ENCODE measurements at regions not wholly inside any gene's neighbourhood (a gene's known extent, or its start where the extent isn't known, plus 50 kb on each side); places are given as distances from the start of the nearest gene placed in this dataset.

- no TSS peak for BruUV-seq (replicated peaks)
- CTCF ChIA-PET = no interaction called here
- no peaks in the 10 kb centered on the region for H3K9me3 ChIP-seq (ENCODE audit: low read depth, low read length, poor library complexity, severe bottlenecking)
Measured at GRCh38 chr10:130804281-130804680, 507.2 kb downstream of the TCERG1L start.

DNA sequence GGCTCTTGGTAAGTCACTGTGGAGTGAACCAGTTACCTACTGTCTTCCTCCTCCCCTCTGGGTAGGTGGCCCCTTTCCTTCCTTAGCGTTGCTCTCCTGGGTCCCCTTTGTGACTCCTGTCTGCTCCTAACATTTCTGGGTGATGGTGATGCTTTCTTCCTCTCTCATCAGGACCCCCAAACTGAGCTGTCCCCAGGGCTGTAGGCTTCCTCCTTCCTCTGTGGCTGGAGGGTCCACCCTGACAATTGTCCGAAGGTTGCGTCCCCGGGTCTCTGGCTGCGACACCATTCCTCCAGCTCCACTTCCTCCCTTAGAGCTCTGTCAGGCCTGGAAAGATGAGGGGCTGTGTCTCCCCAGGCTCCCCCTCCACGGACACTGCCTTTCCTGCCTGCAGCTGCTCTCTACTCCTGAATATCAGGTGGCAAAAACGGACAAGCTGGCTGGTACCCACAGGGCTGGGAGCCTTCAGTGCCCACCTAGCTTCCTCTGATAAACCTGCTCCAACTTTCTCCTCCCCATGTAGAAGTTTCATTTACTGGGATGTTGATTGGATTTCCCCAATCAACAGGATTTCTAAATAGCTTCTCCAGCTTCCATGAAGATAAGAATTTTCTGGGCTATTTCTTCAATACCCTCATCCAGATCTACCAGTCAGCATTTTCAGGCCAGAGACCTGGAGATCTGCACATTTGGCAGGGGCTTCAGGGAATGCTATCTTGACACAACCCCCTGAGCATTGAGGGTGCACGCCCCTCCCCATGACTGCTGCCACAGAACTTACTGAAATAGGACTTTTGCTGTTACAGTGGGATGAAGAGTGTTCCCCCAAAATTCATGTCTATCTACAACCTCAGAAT lies 506.5 kb downstream of the TCERG1L start:
- no TSS peak for BruUV-seq (replicated peaks)
- no peaks in the 10 kb centered on the region for H3K27me3 ChIP-seq (replicated peaks; ENCODE audit: insufficient read depth, low read depth, low read length, poor library complexity)
- no peak overlapping the region for H3K27ac ChIP-seq (ENCODE audit: low read depth, low read length, poor library complexity, severe bottlenecking)
- no peaks in the 10 kb centered on the region for H3K36me3 ChIP-seq (ENCODE audit: insufficient read depth, low read length, poor library complexity, severe bottlenecking)
- DNase-seq (ENCODE audit: low spot score) = no peak
- no peaks in the 10 kb centered on the region for H3K9me3 ChIP-seq (ENCODE audit: low read depth, low read length, poor library complexity, severe bottlenecking)
- CTCF ChIA-PET = no interaction called here
- H3K4me1 ChIP-seq (ENCODE audit: insufficient read depth, low read length, poor library complexity, severe bottlenecking) = peaks cover 8% of the 10 kb centered on the region
- TF ChIP-seq EZH2 (IDR thresholded peaks at IDR 0.05; ENCODE audit: borderline replicate concordance, low read depth, low read length, poor library complexity, severe bottlenecking) = no peak
- TF ChIP-seq, protein P1, sequence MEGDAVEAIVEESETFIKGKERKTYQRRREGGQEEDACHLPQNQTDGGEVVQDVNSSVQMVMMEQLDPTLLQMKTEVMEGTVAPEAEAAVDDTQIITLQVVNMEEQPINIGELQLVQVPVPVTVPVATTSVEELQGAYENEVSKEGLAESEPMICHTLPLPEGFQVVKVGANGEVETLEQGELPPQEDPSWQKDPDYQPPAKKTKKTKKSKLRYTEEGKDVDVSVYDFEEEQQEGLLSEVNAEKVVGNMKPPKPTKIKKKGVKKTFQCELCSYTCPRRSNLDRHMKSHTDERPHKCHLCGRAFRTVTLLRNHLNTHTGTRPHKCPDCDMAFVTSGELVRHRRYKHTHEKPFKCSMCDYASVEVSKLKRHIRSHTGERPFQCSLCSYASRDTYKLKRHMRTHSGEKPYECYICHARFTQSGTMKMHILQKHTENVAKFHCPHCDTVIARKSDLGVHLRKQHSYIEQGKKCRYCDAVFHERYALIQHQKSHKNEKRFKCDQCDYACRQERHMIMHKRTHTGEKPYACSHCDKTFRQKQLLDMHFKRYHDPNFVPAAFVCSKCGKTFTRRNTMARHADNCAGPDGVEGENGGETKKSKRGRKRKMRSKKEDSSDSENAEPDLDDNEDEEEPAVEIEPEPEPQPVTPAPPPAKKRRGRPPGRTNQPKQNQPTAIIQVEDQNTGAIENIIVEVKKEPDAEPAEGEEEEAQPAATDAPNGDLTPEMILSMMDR (conservative IDR thresholded peaks at IDR 0.05; ENCODE audit: low read depth, low read length) = no peak
- POLR2A ChIA-PET (ENCODE audit: low non-redundant PET) = no interaction called here
- H3K4me3 ChIP-seq (ENCODE audit: low read depth, low read length, poor library complexity, severe bottlenecking) = no peak overlapping the region
- intact Hi-C loops (cut with micrococcal nuclease; ENCODE audit: unreplicated experiment) = no loop called here

More at GRCh38 chr10:130804281-130804680, 507.2 kb downstream of the TCERG1L start:
- no peak overlapping the region for H3K4me3 ChIP-seq (ENCODE audit: low read depth, low read length, poor library complexity, severe bottlenecking)
- intact Hi-C loops (cut with micrococcal nuclease; ENCODE audit: unreplicated experiment) = no loop called here
- no peaks in the 10 kb centered on the region for H3K27me3 ChIP-seq (replicated peaks; ENCODE audit: insufficient read depth, low read depth, low read length, poor library complexity)
- DNase-seq (ENCODE audit: low spot score) = no peak
- POLR2A ChIA-PET (ENCODE audit: low non-redundant PET) = no interaction called here
- H3K27ac ChIP-seq (ENCODE audit: low read depth, low read length, poor library complexity, severe bottlenecking) = no peak overlapping the region
- no peaks in the 10 kb centered on the region for H3K36me3 ChIP-seq (ENCODE audit: insufficient read depth, low read length, poor library complexity, severe bottlenecking)
- TF ChIP-seq, protein P1 (conservative IDR thresholded peaks at IDR 0.05; ENCODE audit: low read depth, low read length) = no peak
- peaks cover 5% of the 10 kb centered on the region for H3K4me1 ChIP-seq (ENCODE audit: insufficient read depth, low read length, poor library complexity, severe bottlenecking)

GRCh38 chr10:130805635-130806030 lies 505.9 kb downstream of the TCERG1L start:
- ChIA-PET CTCF (no interaction called here), POLR2A (ENCODE audit: low non-redundant PET) (no interaction called here)
- peaks cover 11% of the 10 kb centered on the region for H3K4me1 ChIP-seq (ENCODE audit: insufficient read depth, low read length, poor library complexity, severe bottlenecking)
- TF ChIP-seq EZH2 (IDR thresholded peaks at IDR 0.05; ENCODE audit: borderline replicate concordance, low read depth, low read length, poor library complexity, severe bottlenecking) = no peak
- DNase-seq (ENCODE audit: low spot score) = no peak
- no peaks in the 10 kb centered on the region for H3K27me3 ChIP-seq (replicated peaks; ENCODE audit: insufficient read depth, low read depth, low read length, poor library complexity)
- H3K27ac ChIP-seq (ENCODE audit: low read depth, low read length, poor library complexity, severe bottlenecking) = no peak overlapping the region
- no TSS peak for BruUV-seq (replicated peaks)
- intact Hi-C loops (cut with micrococcal nuclease; ENCODE audit: unreplicated experiment) = no loop called here
- no peaks in the 10 kb centered on the region for H3K9me3 ChIP-seq (ENCODE audit: low read depth, low read length, poor library complexity, severe bottlenecking)
- no peak overlapping the region for H3K4me3 ChIP-seq (ENCODE audit: low read depth, low read length, poor library complexity, severe bottlenecking)
- H3K36me3 ChIP-seq (ENCODE audit: insufficient read depth, low read length, poor library complexity, severe bottlenecking) = no peaks in the 10 kb centered on the region

DNA sequence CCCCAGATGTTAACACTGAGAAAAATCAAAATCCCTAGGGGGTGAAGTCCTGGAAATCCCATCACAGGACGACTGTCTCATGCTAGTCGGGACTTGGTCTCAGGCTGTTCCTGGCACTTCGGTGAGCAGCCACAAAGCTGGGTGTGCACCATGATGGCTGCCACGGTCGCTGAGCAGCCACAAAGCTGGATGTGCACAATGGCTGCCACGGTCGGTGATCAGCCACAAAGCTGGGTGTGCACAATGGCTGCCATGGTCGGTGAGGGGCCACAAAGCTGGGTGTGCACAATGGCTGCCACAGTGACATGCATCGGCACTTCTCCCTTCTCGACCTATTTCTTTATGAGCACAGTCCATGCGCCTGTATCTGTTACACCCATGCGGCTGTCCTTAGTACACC lies 505.1 kb downstream of the TCERG1L start:
- H3K27me3 ChIP-seq (replicated peaks; ENCODE audit: insufficient read depth, low read depth, low read length, poor library complexity) = no peaks in the 10 kb centered on the region
- intact Hi-C loops (cut with micrococcal nuclease; ENCODE audit: unreplicated experiment) = no loop called here
- TF ChIP-seq, protein P1 (conservative IDR thresholded peaks at IDR 0.05; ENCODE audit: low read depth, low read length) = no peak
- TF ChIP-seq EZH2 (IDR thresholded peaks at IDR 0.05; ENCODE audit: borderline replicate concordance, low read depth, low read length, poor library complexity, severe bottlenecking) = no peak
- DNase-seq (ENCODE audit: low spot score) = no peak
- H3K9me3 ChIP-seq (ENCODE audit: low read depth, low read length, poor library complexity, severe bottlenecking) = no peaks in the 10 kb centered on the region
- ChIA-PET POLR2A (ENCODE audit: low non-redundant PET) (no interaction called here), CTCF (no interaction called here)
- no peak overlapping the region for H3K4me3 ChIP-seq (ENCODE audit: low read depth, low read length, poor library complexity, severe bottlenecking)
- no peak overlapping the region for H3K27ac ChIP-seq (ENCODE audit: low read depth, low read length, poor library complexity, severe bottlenecking)
- H3K4me1 ChIP-seq (ENCODE audit: insufficient read depth, low read length, poor library complexity, severe bottlenecking) = peaks cover 11% of the 10 kb centered on the region
- no TSS peak for BruUV-seq (replicated peaks)
- no peaks in the 10 kb centered on the region for H3K36me3 ChIP-seq (ENCODE audit: insufficient read depth, low read length, poor library complexity, severe bottlenecking)

All from A673 (cell line).